ENCODE measurements at regions not wholly inside any gene's neighbourhood (a gene's known extent, or its start where the extent isn't known, plus 50 kb on each side); places are given as distances from the start of the nearest gene placed in this dataset.

DNA sequence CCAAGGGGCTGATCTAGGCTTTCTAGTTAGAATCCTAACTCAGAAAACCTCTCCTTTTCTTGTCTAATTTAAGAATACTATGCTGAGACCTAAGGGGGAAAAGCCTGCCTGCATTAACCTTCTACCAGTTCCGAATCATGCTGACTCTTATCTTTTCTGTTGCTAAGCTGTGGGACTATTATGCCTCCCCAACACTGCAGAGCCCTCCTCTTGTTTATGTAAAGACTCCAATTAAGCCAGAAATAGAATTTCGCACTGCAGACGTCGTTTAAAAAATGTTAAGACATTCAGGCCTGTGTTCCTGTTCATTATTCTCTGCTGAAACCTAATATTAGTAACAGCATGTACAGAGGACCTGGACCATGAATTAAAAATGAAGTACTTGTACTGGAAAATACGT, 310.6 kb upstream of the ATP11B start:
- TF ChIP-seq EZH2 (IDR thresholded peaks at IDR 0.05; ENCODE audit: insufficient read depth, low read length) = no peak
- TF ChIP-seq CTCF (IDR thresholded peaks at IDR 0.05; ENCODE audit: insufficient read depth, low read depth, low read length) = no peak
- no peak overlapping the region for H2AFZ ChIP-seq (ENCODE audit: low read depth, low read length)
- H3K9ac ChIP-seq (ENCODE audit: low read length) = no peak overlapping the region
- no peak for FAIRE-seq
- no peaks in the 10 kb centered on the region for H3K36me3 ChIP-seq (ENCODE audit: insufficient read depth, low read length)
- Mint-ChIP-seq H3K27me3 (ENCODE audit: low read depth, unreplicated experiment) (no peaks in the 10 kb centered on the region), H3K9me3 (ENCODE audit: unreplicated experiment) (no peaks in the 10 kb centered on the region), H3K36me3 (ENCODE audit: low read depth, unreplicated experiment) (no peaks in the 10 kb centered on the region), H3K4me1 (ENCODE audit: low read depth, unreplicated experiment) (no peaks in the 10 kb centered on the region), H3K4me3 (ENCODE audit: unreplicated experiment) (no peak overlapping the region), H3K27ac (ENCODE audit: unreplicated experiment) (no peak overlapping the region)
- no peaks in the 10 kb centered on the region for H3K9me3 ChIP-seq (ENCODE audit: insufficient read depth, low read depth, low read length)
- no peaks in the 10 kb centered on the region for H4K20me1 ChIP-seq (ENCODE audit: insufficient read depth, low read length)
- no peak overlapping the region for H3K27ac ChIP-seq (ENCODE audit: low read depth, low read length)
- H3K4me1 ChIP-seq (ENCODE audit: insufficient read depth, low read length) = no peaks in the 10 kb centered on the region
- DNase-seq (ENCODE audit: low read depth) = no peak
- no peaks in the 10 kb centered on the region for H3K79me2 ChIP-seq (ENCODE audit: insufficient read depth, low read length)
- H3K4me2 ChIP-seq (ENCODE audit: low read length) = no peak overlapping the region
- no peaks in the 10 kb centered on the region for H3K27me3 ChIP-seq (ENCODE audit: insufficient read depth, low read length)
- no peak overlapping the region for H3K4me3 ChIP-seq (ENCODE audit: insufficient read depth, low read depth, low read length)

DNA sequence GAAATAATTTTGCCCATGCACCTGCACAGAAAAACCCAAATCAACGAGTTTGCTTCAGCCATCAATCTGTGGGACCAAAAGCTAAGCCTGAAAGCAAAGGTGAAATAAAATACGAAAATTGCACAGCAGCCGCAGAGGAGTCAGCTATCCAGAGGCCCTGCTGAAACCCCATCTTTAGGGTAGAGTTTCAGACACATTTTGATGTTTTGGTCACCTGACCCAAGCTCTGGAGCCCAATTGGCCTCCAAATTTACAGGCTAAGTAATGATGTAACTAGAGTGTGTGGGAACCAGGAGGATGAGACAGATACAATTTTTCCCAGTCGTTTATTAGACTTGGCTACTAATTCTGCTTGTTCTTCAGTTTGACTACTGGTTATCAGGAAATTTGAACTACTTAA, 308.6 kb upstream of the ATP11B start:
- Histone ChIP-seq H3K27me3 (ENCODE audit: insufficient read depth, low read length) (no peaks in the 10 kb centered on the region), H3K4me3 (ENCODE audit: insufficient read depth, low read depth, low read length) (no peak overlapping the region), H3K36me3 (ENCODE audit: insufficient read depth, low read length) (no peaks in the 10 kb centered on the region), H3K9me3 (ENCODE audit: insufficient read depth, low read depth, low read length) (no peaks in the 10 kb centered on the region), H3K27ac (ENCODE audit: low read depth, low read length) (no peak overlapping the region), H3K79me2 (ENCODE audit: insufficient read depth, low read length) (no peaks in the 10 kb centered on the region), H3K4me2 (ENCODE audit: low read length) (no peak overlapping the region), H3K4me1 (ENCODE audit: insufficient read depth, low read length) (no peaks in the 10 kb centered on the region), H3K9ac (ENCODE audit: low read length) (no peak overlapping the region), H4K20me1 (ENCODE audit: insufficient read depth, low read length) (no peaks in the 10 kb centered on the region), H2AFZ (ENCODE audit: low read depth, low read length) (no peak overlapping the region)
- Mint-ChIP-seq H3K9me3 (ENCODE audit: unreplicated experiment) (no peaks in the 10 kb centered on the region), H3K4me3 (ENCODE audit: unreplicated experiment) (no peak overlapping the region), H3K27me3 (ENCODE audit: low read depth, unreplicated experiment) (no peaks in the 10 kb centered on the region), H3K27ac (ENCODE audit: unreplicated experiment) (no peak overlapping the region), H3K36me3 (ENCODE audit: low read depth, unreplicated experiment) (no peaks in the 10 kb centered on the region), H3K4me1 (ENCODE audit: low read depth, unreplicated experiment) (no peaks in the 10 kb centered on the region)
- no peak for FAIRE-seq
- TF ChIP-seq EZH2 (IDR thresholded peaks at IDR 0.05; ENCODE audit: insufficient read depth, low read length) (no peak), CTCF (IDR thresholded peaks at IDR 0.05; ENCODE audit: insufficient read depth, low read depth, low read length) (no peak)
- DNase-seq (ENCODE audit: low read depth) = no peak

DNA sequence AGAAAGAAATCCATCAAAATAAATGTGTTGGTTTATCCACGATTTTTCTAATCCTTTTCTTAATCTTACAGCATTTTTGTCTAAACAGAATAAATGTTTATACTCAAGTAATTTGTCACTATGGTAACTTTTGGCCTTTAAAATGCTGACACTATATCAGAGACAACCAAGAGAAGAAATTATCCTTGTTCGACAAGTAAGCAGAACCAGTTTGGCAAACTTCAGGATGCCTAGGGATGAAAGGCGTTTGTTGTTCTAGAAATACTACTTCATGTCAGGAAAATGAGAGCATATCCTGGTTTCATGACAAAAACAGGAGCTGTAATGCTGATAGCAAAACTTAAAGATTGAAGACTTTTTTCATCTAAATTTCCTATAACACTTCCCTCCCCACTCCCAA, 308.0 kb upstream of the ATP11B start:
- DNase-seq (ENCODE audit: low read depth) (no peak), FAIRE-seq (no peak)
- Histone ChIP-seq H3K79me2 (ENCODE audit: insufficient read depth, low read length) (no peaks in the 10 kb centered on the region), H3K27me3 (ENCODE audit: insufficient read depth, low read length) (no peaks in the 10 kb centered on the region), H3K27ac (ENCODE audit: low read depth, low read length) (no peak overlapping the region), H4K20me1 (ENCODE audit: insufficient read depth, low read length) (no peaks in the 10 kb centered on the region), H3K4me2 (ENCODE audit: low read length) (no peak overlapping the region), H2AFZ (ENCODE audit: low read depth, low read length) (no peak overlapping the region), H3K9ac (ENCODE audit: low read length) (no peak overlapping the region), H3K4me3 (ENCODE audit: insufficient read depth, low read depth, low read length) (no peak overlapping the region), H3K9me3 (ENCODE audit: insufficient read depth, low read depth, low read length) (no peaks in the 10 kb centered on the region), H3K36me3 (ENCODE audit: insufficient read depth, low read length) (no peaks in the 10 kb centered on the region), H3K4me1 (ENCODE audit: insufficient read depth, low read length) (no peaks in the 10 kb centered on the region)
- no peaks in the 10 kb centered on the region for H3K4me1 Mint-ChIP-seq (ENCODE audit: low read depth, unreplicated experiment)
- H3K27ac Mint-ChIP-seq (ENCODE audit: unreplicated experiment) = no peak overlapping the region
- H3K27me3 Mint-ChIP-seq (ENCODE audit: low read depth, unreplicated experiment) = no peaks in the 10 kb centered on the region
- H3K4me3 Mint-ChIP-seq (ENCODE audit: unreplicated experiment) = no peak overlapping the region
- TF ChIP-seq CTCF (IDR thresholded peaks at IDR 0.05; ENCODE audit: insufficient read depth, low read depth, low read length) (no peak), EZH2 (IDR thresholded peaks at IDR 0.05; ENCODE audit: insufficient read depth, low read length) (no peak)
- no peaks in the 10 kb centered on the region for H3K36me3 Mint-ChIP-seq (ENCODE audit: low read depth, unreplicated experiment)
- no peaks in the 10 kb centered on the region for H3K9me3 Mint-ChIP-seq (ENCODE audit: unreplicated experiment)

Measured in astrocyte (in vitro differentiated cells and primary cell).